ENCODE measurements at regions not wholly inside any gene's neighbourhood (a gene's known extent, or its start where the extent isn't known, plus 50 kb on each side); places are given as distances from the start of the nearest gene placed in this dataset.

GRCh38 chr12:128059621-128060370 is 207.2 kb upstream of the TMEM132C start:
- ChIA-PET CTCF (interaction anchor here (0.6 kb wide), 1 partner anchor 9 kb away, joined by 3 read pairs; no protein-coding TSS in a partner anchor), POLR2A (ENCODE audit: low non-redundant PET) (no interaction called here)
- no peak for TF ChIP-seq CTCF (conservative IDR thresholded peaks at IDR 0.05; ENCODE audit: low read depth)
- DNase-seq (ENCODE audit: low spot score) = no peak
- no peak overlapping the region for H3K27ac ChIP-seq

- ChIA-PET CTCF (no interaction called here), POLR2A (ENCODE audit: low non-redundant PET) (no interaction called here)
- H3K27ac ChIP-seq = no peak overlapping the region
- no peak for DNase-seq (ENCODE audit: low spot score)
- no peak for TF ChIP-seq CTCF (conservative IDR thresholded peaks at IDR 0.05; ENCODE audit: low read depth)
These were observed 198.8 kb upstream of the TMEM132C start for GRCh38 chr12:128068211-128068610.

GRCh38 chr12:128069359-128069997 is 197.5 kb upstream of the TMEM132C start:
- POLR2A ChIA-PET (ENCODE audit: low non-redundant PET) = no interaction called here
- TF ChIP-seq CTCF (conservative IDR thresholded peaks at IDR 0.05; ENCODE audit: low read depth) = 0 out of 2 replicates have a peak, but pooled peaks have one; percentile 25
- CTCF ChIA-PET = interaction anchor here (0.5 to 1.1 kb wide), 5 partner anchors 9 to 1195 kb away, joined by 3 to 8 read pairs (median 3); no protein-coding TSS in a partner anchor
- H3K27ac ChIP-seq = no peak overlapping the region
- DNase-seq (ENCODE audit: low spot score) = peak; percentile 3

- CTCF ChIA-PET = no interaction called here
- POLR2A ChIA-PET (ENCODE audit: low non-redundant PET) = no interaction called here
- no peak for DNase-seq (ENCODE audit: low spot score)
These were observed 193.0 kb upstream of the TMEM132C start for GRCh38 chr12:128073937-128074336.

GRCh38 chr12:128075332-128075731 is 191.6 kb upstream of the TMEM132C start:
- H3K27ac ChIP-seq = no peak overlapping the region
- TF ChIP-seq CTCF (conservative IDR thresholded peaks at IDR 0.05; ENCODE audit: low read depth) = no peak
- no peak for DNase-seq (ENCODE audit: low spot score)
- CTCF ChIA-PET = no interaction called here
- POLR2A ChIA-PET (ENCODE audit: low non-redundant PET) = no interaction called here

More at GRCh38 chr12:128073937-128074336, 193.0 kb upstream of the TMEM132C start:
- no peak overlapping the region for H3K27ac ChIP-seq
- no peak for TF ChIP-seq CTCF (conservative IDR thresholded peaks at IDR 0.05; ENCODE audit: low read depth)

GRCh38 chr12:128076188-128076587 is 190.8 kb upstream of the TMEM132C start:
- POLR2A ChIA-PET (ENCODE audit: low non-redundant PET) = no interaction called here
- no peak for TF ChIP-seq CTCF (conservative IDR thresholded peaks at IDR 0.05; ENCODE audit: low read depth)
- no peak overlapping the region for H3K27ac ChIP-seq
- CTCF ChIA-PET = no interaction called here
- peak; percentile 31 for DNase-seq (ENCODE audit: low spot score)

Data from RWPE1 (cell line).